CD4-positive, alpha-beta T cell treated with Interleukin-4 for 1 hour (primary cell): ENCODE measurements at regions not wholly inside any gene's neighbourhood (a gene's known extent, or its start where the extent isn't known, plus 50 kb on each side); places are given as distances from the start of the nearest gene placed in this dataset.

ENCODE experiments used
- DNase-seq, 2 donors: peaks; one replicate each; pipeline ENCODE4 v3.0.0-alpha.2; 2020 to 2022

GRCh38 chr6:28707387-28708282 lies 182.0 kb downstream of the GPX5 start:
- DNase-seq = no peak

DNA sequence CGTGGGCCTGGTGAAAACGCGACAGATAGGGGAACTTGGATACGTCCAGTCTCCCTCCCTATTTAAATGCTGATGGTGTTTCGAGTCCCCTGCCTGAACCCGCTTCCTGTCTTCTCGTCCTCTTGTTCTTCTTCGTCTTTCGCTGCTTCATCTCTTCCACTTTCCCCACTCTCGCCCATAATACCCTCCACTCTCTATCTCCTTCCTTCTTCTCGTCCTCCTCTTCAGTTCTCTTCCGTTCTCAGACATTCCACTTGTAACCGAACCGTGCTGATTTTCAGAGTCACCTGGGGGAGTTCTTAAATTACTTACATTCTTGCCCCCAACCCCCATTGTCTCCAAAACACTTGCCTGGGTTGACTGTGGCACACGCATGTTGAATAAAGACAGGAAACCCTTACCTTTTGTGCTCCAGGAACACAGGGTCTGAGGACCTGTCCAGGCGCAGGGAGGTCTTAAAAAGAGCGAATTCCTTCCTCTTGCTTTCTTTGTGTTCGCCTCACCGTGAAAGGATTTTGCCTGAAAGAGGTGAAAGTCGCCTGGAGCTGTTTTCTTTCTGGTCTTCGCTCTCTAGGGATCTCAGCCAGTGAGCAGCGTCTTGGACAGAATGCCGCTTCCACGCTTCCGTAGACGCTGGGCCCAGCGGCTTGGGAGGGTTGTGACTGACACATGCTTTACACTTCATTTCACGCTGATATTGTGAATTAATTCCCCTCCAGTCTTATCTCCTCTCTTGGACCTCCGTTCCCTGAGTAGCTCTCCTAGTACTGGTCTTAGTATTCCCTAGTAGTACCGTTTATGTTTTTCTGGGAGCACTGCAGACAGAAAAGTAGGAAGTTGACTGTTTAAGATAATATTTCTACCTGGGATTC lies 184.0 kb downstream of the GPX5 start:
- no peak for DNase-seq

DNA sequence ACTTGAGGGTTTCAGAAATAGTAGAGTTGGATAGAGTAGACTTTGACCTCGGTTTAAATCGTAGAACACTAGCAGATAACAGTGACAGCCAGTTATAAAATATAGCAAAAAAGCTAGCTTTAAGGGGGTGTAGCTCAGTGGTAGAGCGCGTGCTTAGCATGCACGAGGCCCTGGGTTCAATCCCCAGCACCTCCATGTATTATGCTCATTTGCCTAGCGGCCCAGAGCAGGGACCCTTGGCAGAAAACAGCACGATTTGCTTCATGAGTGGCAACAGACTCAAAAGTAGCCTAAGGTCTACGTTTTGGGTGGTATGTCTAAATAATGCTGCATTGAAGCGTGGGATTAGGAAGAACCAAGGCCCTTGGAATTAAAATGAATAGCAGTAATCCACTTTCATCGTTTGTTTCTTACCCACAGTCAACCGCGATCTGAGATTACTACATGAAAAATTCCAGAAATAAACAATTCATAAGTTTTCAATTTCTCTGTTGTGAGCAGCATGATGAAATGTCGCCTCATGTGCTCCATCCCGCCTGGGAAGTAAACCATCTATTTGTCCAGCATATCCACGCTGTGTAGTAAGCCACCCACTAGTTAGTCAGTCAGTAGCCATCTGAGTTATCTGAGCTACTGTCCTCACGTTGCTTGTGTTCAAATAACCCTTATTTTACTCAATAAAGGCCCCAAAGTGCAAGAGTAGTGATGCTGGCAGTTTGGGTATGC lies 184.9 kb downstream of the GPX5 start:
- DNase-seq = no peak

- no peak for DNase-seq
Measured at GRCh38 chr6:28711325-28711724, 185.6 kb downstream of the GPX5 start.

DNA sequence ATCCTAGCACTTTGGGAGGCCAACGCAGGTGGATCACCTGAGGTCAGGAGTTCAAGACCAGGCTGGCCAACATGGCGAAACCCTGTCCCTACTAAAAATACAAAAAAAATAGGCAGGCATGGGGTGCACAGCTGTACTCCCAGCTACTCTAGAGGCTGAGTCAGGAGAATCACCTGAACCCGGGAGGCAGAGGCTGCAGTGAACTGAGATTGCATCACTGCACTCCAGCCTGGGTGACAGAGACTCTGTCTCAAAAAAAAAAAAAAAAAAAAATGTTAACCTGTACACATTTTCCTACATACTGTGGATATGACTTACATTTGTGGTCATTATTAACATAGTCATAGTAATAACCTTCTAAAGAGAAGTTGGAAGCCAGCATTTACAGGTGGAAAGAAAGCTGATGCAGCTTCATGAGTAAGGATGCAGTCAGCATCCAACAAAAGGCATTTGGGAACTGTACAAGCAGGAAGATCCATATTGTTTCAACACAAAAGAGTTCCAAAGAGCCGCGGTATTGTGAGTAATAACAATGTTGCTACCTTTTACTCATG lies 186.2 kb downstream of the GPX5 start:
- DNase-seq = no peak

GRCh38 chr6:28712982-28713381 lies 187.3 kb downstream of the GPX5 start:
- no peak for DNase-seq

GRCh38 chr6:28719275-28719940 lies 193.7 kb downstream of the GPX5 start:
- DNase-seq = no peak

- DNase-seq = no peak
Measured at GRCh38 chr6:28720357-28721231, 194.9 kb downstream of the GPX5 start.

GRCh38 chr6:28721372-28721771 lies 195.7 kb downstream of the GPX5 start:
- DNase-seq = no peak

GRCh38 chr6:28724395-28724794 lies 198.7 kb downstream of the GPX5 start:
- DNase-seq = no peak

GRCh38 chr6:28725274-28725809 lies 198.4 kb downstream of the TRIM27 start:
- DNase-seq = no peak

DNA sequence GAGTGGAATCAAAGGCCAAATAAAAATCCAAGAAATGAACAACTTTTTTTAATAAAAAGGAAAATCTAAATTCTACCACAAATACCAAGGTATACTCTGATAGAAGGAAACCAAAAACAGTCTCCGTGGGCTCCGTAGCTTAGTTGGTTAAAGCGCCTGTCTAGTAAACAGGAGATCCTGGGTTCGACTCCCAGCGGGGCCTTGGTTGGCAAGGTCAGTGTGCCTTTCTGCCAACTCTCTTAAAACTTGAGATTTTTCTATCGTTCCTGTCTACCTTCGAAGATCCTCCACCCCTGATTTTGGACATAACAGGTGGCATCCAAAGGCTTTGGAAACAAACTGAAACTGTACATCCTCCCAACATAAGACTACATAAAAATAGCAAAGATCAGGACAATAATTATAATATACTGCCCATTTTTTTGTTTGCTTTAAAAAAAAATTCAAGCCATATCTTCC lies 197.9 kb downstream of the TRIM27 start:
- no peak for DNase-seq

DNA sequence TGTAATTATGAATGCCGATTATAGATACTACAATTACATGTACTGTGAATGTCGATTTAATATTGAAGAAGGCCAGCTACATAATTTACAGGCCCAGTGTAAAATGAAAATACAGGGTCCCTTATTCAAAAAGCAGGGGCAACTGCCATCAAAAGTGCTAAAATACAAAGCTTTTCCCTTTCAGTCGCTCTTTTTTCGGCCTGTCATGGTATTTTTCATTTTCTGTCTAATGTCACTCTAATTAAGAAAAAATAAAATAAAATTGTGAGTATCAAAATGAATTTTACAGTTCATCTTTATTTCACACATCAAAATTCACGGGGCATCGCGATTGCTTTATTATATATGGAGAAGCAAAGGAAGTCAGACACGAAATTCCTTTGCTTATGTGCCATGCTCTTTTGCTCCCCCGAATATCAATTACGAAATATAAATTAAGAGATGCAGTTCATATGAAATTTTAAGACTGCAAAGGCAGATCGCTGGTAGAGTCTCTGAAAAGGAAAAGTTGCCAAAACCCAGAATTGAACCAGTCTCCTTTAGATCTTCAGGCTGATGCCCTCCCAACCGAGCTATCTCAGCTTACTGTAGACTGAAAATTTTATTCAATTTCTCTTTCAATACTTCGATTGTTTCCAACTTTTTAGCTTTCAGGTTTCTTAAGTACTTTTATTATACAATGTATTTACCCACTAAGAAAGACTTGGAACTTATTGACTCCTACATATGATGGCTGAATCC lies 197.0 kb downstream of the TRIM27 start:
- DNase-seq = no peak

DNA sequence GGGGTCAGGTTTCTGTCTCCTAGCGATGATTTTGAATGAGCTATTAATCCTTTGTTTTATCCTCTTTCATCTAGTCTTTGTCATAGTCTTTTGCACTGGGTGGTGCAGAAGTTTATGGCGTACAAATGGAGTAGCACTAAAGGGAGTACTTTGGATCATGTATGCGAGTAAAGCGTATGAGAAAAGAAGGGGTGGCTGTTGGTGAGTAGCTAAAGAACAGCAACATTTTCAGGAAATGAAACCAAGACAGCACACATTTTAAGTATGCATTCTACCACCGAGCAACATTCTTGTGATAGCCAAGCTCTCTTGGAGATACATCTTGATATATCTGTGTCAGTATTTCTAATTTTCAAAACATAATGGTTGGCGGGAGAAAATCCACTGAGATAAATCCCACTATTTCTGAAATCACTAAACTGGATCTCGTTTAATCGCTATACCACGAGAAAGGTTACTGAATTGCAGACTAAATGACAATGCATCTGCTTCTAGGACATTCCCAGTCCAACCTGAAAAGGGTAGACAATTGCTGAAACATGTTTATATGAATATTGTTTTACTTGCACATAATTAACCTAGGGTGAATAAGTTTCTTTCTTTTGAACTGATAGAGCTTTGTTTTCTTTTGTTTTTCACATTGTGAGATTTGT lies 196.1 kb downstream of the TRIM27 start:
- DNase-seq = no peak

DNA sequence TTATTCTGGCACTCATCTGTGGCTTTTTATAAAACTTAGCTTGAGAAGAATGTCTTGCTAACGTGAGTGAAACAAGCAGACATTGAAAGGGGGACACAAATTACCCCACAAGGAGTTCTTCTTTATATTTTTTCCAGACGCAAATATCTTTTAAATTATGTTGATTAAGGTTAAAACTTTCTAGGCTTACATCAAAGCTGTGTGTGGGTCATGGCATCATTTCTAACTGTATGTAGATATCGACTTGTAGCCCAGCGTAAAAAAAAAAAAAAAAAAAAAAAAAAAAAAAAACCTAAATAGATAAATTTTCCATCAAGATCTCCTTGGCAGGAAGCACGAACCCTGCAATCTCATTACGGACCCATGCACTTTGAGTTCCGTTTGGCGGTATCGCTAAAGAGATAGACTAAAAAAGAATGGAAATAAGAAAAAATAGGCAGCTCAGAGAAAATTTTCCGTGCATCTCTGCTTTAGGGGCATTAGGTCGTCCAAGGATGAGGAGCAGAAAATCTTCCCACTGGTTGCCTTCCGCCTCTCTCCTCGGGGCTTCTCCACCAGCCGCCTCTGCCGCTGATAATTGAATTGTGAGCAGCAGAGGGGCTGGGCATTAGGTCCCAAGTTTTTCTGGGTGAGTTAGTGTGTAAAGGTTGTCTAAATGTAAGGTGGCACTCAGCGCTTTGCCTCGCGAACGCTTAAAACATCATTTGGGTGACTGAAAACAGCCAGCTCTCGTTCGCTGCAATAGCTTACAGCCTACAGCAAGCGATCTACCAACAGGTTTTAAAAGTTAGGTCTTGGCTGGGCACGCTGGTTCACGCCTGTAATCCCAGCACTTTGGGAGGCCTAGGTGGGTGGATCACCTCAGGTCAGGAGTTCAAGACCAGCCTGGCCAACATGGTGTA lies 194.0 kb downstream of the TRIM27 start:
- DNase-seq = no peak

- no peak for DNase-seq
Measured at GRCh38 chr6:28732052-28732451, 191.7 kb downstream of the TRIM27 start.

GRCh38 chr6:28734443-28734959 lies 189.3 kb downstream of the TRIM27 start:
- DNase-seq = no peak

DNA sequence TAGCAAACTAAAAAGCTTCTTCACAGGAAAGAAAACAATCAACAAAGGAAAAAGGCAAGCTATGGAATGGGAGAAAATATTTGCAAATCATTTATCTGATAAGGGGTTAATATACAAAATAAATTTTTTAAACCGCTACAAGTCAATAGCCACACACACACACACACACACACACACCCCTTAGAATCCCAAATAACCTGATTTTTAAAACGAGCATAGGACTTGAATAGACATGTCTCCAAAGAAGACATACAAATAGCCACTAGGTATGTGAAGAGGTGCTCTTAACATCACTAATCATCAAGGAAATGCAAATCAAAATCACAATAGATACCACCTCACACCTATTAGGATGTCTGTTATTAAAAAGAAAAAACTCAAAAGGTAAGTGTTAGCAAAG lies 187.7 kb downstream of the TRIM27 start:
- no peak for DNase-seq
